Kidney epithelial cell (primary cell): ENCODE measurements at regions not wholly inside any gene's neighbourhood (a gene's known extent, or its start where the extent isn't known, plus 50 kb on each side); places are given as distances from the start of the nearest gene placed in this dataset.

ENCODE experiments used
- DNase-seq: peaks from one replicate; pipeline ENCODE4 v3.0.0-alpha.2; 2010; ENCODE audit warnings: low read depth
- H3K27me3 ChIP-seq: 2 replicates; pipeline ENCODE4 v1.6.0; 2011; ENCODE audit warnings: low read length; ENCODE audit not compliant: control insufficient read depth, insufficient read depth
- H3K36me3 ChIP-seq: 2 replicates; pipeline ENCODE4 v1.5.1; 2011; ENCODE audit warnings: low read length; ENCODE audit not compliant: control insufficient read depth, insufficient read depth
- H3K4me3 ChIP-seq: 2 replicates; pipeline ENCODE4 v1.5.1; 2011; ENCODE audit warnings: low read depth, mild to moderate bottlenecking, control low read depth, low read length
- CTCF ChIP-seq: IDR thresholded peaks from 2 replicates; pipeline ENCODE4 v1.5.1; 2011; ENCODE audit warnings: mild to moderate bottlenecking, moderate library complexity, low read length, control low read depth, inconsistent platforms; ENCODE audit not compliant: insufficient read depth, poor library complexity, severe bottlenecking

GRCh38 chr22:48438800-48439559, 1388.7 kb downstream of the BRD1 start:
- no peak for TF ChIP-seq CTCF
- DNase-seq: no peak
- no peak overlapping the region for H3K4me3 ChIP-seq
- no peaks in the 10 kb centered on the region for H3K36me3 ChIP-seq
- no peaks in the 10 kb centered on the region for H3K27me3 ChIP-seq

DNA sequence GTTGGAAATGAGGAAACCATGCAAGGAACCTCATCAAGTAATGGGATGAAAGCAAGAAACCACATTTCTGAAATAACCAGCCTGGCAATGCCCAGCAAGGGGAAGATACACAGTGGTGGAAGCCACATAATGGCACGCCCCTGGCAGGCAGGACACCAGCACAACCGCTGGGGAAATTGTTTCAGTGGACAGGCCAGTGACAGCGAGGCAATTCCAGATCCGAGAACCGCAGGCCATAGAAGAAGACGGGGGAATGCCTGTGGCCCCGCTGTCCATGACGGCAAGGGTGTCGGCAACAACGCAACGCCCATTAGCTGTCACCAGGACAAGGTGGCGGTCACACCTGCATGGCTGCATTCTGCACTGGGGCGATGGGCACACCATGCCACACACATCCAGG, 1389.6 kb downstream of the BRD1 start:
- no peak for DNase-seq
- no peak for TF ChIP-seq CTCF
- no peaks in the 10 kb centered on the region for H3K36me3 ChIP-seq
- H3K27me3 ChIP-seq: no peaks in the 10 kb centered on the region
- no peak overlapping the region for H3K4me3 ChIP-seq

- no peak for TF ChIP-seq CTCF
- Histone ChIP-seq H3K36me3 (no peaks in the 10 kb centered on the region), H3K4me3 (no peak overlapping the region), H3K27me3 (no peaks in the 10 kb centered on the region)
- no peak for DNase-seq
These were observed 1391.3 kb downstream of the BRD1 start for GRCh38 chr22:48436201-48436931.

DNA sequence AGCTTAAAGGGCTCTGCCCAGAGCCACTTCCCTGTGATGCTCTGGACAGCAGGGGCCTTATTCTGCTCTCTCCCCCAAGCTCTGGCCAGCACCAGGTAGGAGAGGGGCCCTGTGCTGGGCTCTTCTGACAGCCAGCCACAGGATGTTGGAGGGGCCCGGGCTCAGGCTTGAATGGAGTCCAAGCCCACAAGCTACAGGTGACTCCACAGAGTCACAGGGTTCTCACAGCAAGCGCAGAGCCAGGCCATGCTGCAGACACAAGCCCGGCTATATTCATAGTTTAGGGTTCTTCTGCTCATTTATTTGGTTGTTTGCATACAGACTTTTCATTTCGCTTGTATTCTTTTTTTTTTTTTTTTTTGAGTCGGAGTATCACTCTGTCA, 1392.8 kb downstream of the BRD1 start:
- TF ChIP-seq CTCF: no peak
- H3K27me3 ChIP-seq: no peaks in the 10 kb centered on the region
- H3K36me3 ChIP-seq: no peaks in the 10 kb centered on the region
- H3K4me3 ChIP-seq: no peak overlapping the region
- no peak for DNase-seq

DNA sequence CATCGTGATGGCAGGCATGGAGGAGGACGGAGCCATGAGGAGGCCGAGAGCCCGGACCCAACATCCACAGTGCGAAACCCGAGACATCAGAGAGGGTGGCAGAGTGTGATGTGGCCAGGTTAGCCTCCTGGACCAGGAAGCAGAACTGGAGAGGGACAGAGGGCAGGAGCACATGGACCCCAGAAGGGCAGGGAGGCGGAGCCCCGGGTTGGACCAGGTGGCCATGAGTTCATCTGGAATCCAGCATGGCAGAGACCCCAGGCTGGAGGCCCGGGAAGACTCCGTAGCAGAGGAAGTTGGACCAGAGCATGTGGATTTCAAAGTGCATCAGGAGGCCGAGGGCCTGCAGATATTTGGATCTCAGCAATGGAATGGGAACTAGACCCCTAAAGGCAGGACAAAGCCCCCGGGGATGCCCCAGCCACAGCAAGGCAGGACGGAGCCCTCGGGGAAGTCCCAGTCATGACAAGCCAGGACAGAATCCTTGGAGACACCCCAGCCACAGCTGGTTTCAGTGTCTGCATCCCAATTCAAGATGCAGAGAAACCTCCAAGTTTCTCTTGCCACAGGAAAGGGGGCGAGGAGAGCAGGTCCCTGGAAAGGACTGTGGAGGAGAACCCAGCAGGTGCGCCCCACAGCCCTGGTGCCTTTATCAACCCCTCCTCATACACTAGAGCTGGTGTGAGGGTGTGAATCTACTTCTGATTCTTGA, 1393.4 kb downstream of the BRD1 start:
- TF ChIP-seq CTCF: no peak
- no peak for DNase-seq
- Histone ChIP-seq H3K36me3 (no peaks in the 10 kb centered on the region), H3K4me3 (no peak overlapping the region), H3K27me3 (no peaks in the 10 kb centered on the region)
